Activated CD4-positive, alpha-beta memory T cell treated with anti-CD3 and anti-CD28 coated beads, Interleukin-2, amount 10 ng/mL, durations not matched to agents 7 days and 5 days (primary cell): ENCODE measurements at regions not wholly inside any gene's neighbourhood (a gene's known extent, or its start where the extent isn't known, plus 50 kb on each side); places are given as distances from the start of the nearest gene placed in this dataset.

Experiments used
- CTCF ChIA-PET: fragments of 350-600 bp; sonication (Branson Sonifier 250); formaldehyde crosslinking; loops from one replicate; lab custom pipeline; 2021; ENCODE audit warnings: antibody characterized with exemption, inconsistent platforms; lab: Charles Lee
- POLR2A ChIA-PET: fragments of 350-600 bp; sonication (Branson Sonifier 250); formaldehyde crosslinking; loops from one replicate; lab custom pipeline; 2021; ENCODE audit warnings: antibody characterized with exemption; lab: Charles Lee
- DNase-seq: peaks from one replicate; pipeline ENCODE4 v3.0.0-alpha.2; 2020
- H3K27ac Mint-ChIP-seq: one replicate; pipeline ENCODE4 v1.8.0; 2021; ENCODE audit warnings: mild to moderate bottlenecking, mixed read lengths
- H3K27me3 Mint-ChIP-seq: one replicate; pipeline ENCODE4 v1.8.0; 2021; ENCODE audit warnings: mixed read lengths
- H3K36me3 Mint-ChIP-seq: one replicate; pipeline ENCODE4 v1.8.0; 2021; ENCODE audit warnings: low read depth, mixed read lengths
- H3K4me1 Mint-ChIP-seq: one replicate; pipeline ENCODE4 v1.8.0; 2021; ENCODE audit warnings: mixed read lengths
- H3K4me3 Mint-ChIP-seq: one replicate; pipeline ENCODE4 v1.8.0; 2021; ENCODE audit warnings: mild to moderate bottlenecking, mixed read lengths
- H3K9me3 Mint-ChIP-seq: one replicate; pipeline ENCODE4 v1.8.0; 2021; ENCODE audit warnings: mixed read lengths

- POLR2A ChIA-PET: no interaction called here
- Mint-ChIP-seq H3K27ac (no peak overlapping the region), H3K4me1 (no peaks in the 10 kb centered on the region), H3K36me3 (no peaks in the 10 kb centered on the region), H3K4me3 (no peak overlapping the region), H3K9me3 (no peaks in the 10 kb centered on the region), H3K27me3 (peaks cover 6% of the 10 kb centered on the region)
- no peak for DNase-seq
- CTCF ChIA-PET: no interaction called here
These were observed 115.8 kb upstream of the NECTIN1 start for GRCh38 chr11:119844808-119845207.

GRCh38 chr11:119843877-119844276, 114.9 kb upstream of the NECTIN1 start:
- H3K27me3 Mint-ChIP-seq: peaks cover 11% of the 10 kb centered on the region
- no peak overlapping the region for H3K4me3 Mint-ChIP-seq
- no peaks in the 10 kb centered on the region for H3K9me3 Mint-ChIP-seq
- DNase-seq: no peak
- H3K4me1 Mint-ChIP-seq: no peaks in the 10 kb centered on the region
- H3K27ac Mint-ChIP-seq: no peak overlapping the region
- POLR2A ChIA-PET: no interaction called here
- CTCF ChIA-PET: no interaction called here
- H3K36me3 Mint-ChIP-seq: no peaks in the 10 kb centered on the region

- no peak overlapping the region for H3K27ac Mint-ChIP-seq
- H3K4me1 Mint-ChIP-seq: no peaks in the 10 kb centered on the region
- no peaks in the 10 kb centered on the region for H3K9me3 Mint-ChIP-seq
- no peak overlapping the region for H3K4me3 Mint-ChIP-seq
- ChIA-PET CTCF (no interaction called here), POLR2A (no interaction called here)
- peaks cover 13% of the 10 kb centered on the region for H3K27me3 Mint-ChIP-seq
- H3K36me3 Mint-ChIP-seq: no peaks in the 10 kb centered on the region
- DNase-seq: no peak
These were observed 113.7 kb upstream of the NECTIN1 start for GRCh38 chr11:119842731-119843130.

- Mint-ChIP-seq H3K27me3 (peaks cover 29% of the 10 kb centered on the region), H3K27ac (no peak overlapping the region), H3K4me1 (no peaks in the 10 kb centered on the region), H3K4me3 (no peak overlapping the region), H3K36me3 (no peaks in the 10 kb centered on the region), H3K9me3 (no peaks in the 10 kb centered on the region)
- POLR2A ChIA-PET: no interaction called here
- DNase-seq: no peak
- CTCF ChIA-PET: no interaction called here
These were observed 110.6 kb upstream of the NECTIN1 start for GRCh38 chr11:119839476-119840133.

GRCh38 chr11:119835753-119836152, 106.8 kb upstream of the NECTIN1 start:
- ChIA-PET CTCF (no interaction called here), POLR2A (no interaction called here)
- Mint-ChIP-seq H3K4me3 (no peak overlapping the region), H3K36me3 (no peaks in the 10 kb centered on the region), H3K27me3 (peaks cover 27% of the 10 kb centered on the region), H3K27ac (no peak overlapping the region), H3K4me1 (no peaks in the 10 kb centered on the region), H3K9me3 (no peaks in the 10 kb centered on the region)
- DNase-seq: no peak

GRCh38 chr11:119832202-119832935, 103.4 kb upstream of the NECTIN1 start:
- no peak for DNase-seq
- Mint-ChIP-seq H3K27ac (no peak overlapping the region), H3K9me3 (no peaks in the 10 kb centered on the region), H3K4me1 (no peaks in the 10 kb centered on the region), H3K36me3 (no peaks in the 10 kb centered on the region), H3K27me3 (peaks cover 25% of the 10 kb centered on the region), H3K4me3 (no peak overlapping the region)
- ChIA-PET CTCF (no interaction called here), POLR2A (no interaction called here)

- no peak for DNase-seq
- Mint-ChIP-seq H3K36me3 (no peaks in the 10 kb centered on the region), H3K4me3 (no peak overlapping the region), H3K9me3 (no peaks in the 10 kb centered on the region), H3K27ac (no peak overlapping the region), H3K27me3 (peaks cover 21% of the 10 kb centered on the region), H3K4me1 (no peaks in the 10 kb centered on the region)
- ChIA-PET CTCF (no interaction called here), POLR2A (no interaction called here)
These were observed 102.0 kb upstream of the NECTIN1 start for GRCh38 chr11:119831011-119831410.

GRCh38 chr11:119830400-119830799, 101.4 kb upstream of the NECTIN1 start:
- H3K27ac Mint-ChIP-seq: no peak overlapping the region
- H3K36me3 Mint-ChIP-seq: no peaks in the 10 kb centered on the region
- no peak overlapping the region for H3K4me3 Mint-ChIP-seq
- no peak for DNase-seq
- ChIA-PET CTCF (no interaction called here), POLR2A (no interaction called here)
- no peaks in the 10 kb centered on the region for H3K4me1 Mint-ChIP-seq
- H3K27me3 Mint-ChIP-seq: peaks cover 21% of the 10 kb centered on the region
- no peaks in the 10 kb centered on the region for H3K9me3 Mint-ChIP-seq

- Mint-ChIP-seq H3K4me3 (no peak overlapping the region), H3K27me3 (peaks cover 23% of the 10 kb centered on the region), H3K27ac (no peak overlapping the region), H3K4me1 (no peaks in the 10 kb centered on the region), H3K36me3 (no peaks in the 10 kb centered on the region), H3K9me3 (no peaks in the 10 kb centered on the region)
- DNase-seq: no peak
- POLR2A ChIA-PET: no interaction called here
- CTCF ChIA-PET: no interaction called here
These were observed 100.4 kb upstream of the NECTIN1 start for GRCh38 chr11:119829402-119829801.

GRCh38 chr11:119828819-119829218, 99.8 kb upstream of the NECTIN1 start:
- no peaks in the 10 kb centered on the region for H3K4me1 Mint-ChIP-seq
- H3K4me3 Mint-ChIP-seq: no peak overlapping the region
- H3K27ac Mint-ChIP-seq: no peak overlapping the region
- DNase-seq: no peak
- no peaks in the 10 kb centered on the region for H3K36me3 Mint-ChIP-seq
- H3K27me3 Mint-ChIP-seq: peaks cover 23% of the 10 kb centered on the region
- CTCF ChIA-PET: no interaction called here
- POLR2A ChIA-PET: no interaction called here
- no peaks in the 10 kb centered on the region for H3K9me3 Mint-ChIP-seq

- no peaks in the 10 kb centered on the region for H3K36me3 Mint-ChIP-seq
- H3K27ac Mint-ChIP-seq: no peak overlapping the region
- H3K27me3 Mint-ChIP-seq: peaks cover 25% of the 10 kb centered on the region
- DNase-seq: no peak
- no peaks in the 10 kb centered on the region for H3K9me3 Mint-ChIP-seq
- H3K4me1 Mint-ChIP-seq: no peaks in the 10 kb centered on the region
- CTCF ChIA-PET: no interaction called here
- H3K4me3 Mint-ChIP-seq: no peak overlapping the region
- POLR2A ChIA-PET: no interaction called here
These were observed 99.0 kb upstream of the NECTIN1 start for GRCh38 chr11:119828006-119828405.

GRCh38 chr11:119827113-119827512, 98.1 kb upstream of the NECTIN1 start:
- H3K4me1 Mint-ChIP-seq: no peaks in the 10 kb centered on the region
- POLR2A ChIA-PET: no interaction called here
- no peak for DNase-seq
- H3K4me3 Mint-ChIP-seq: no peak overlapping the region
- no peaks in the 10 kb centered on the region for H3K36me3 Mint-ChIP-seq
- peaks cover 27% of the 10 kb centered on the region for H3K27me3 Mint-ChIP-seq
- H3K27ac Mint-ChIP-seq: no peak overlapping the region
- no peaks in the 10 kb centered on the region for H3K9me3 Mint-ChIP-seq
- CTCF ChIA-PET: no interaction called here

- no peak for DNase-seq
- Mint-ChIP-seq H3K27me3 (peaks cover 21% of the 10 kb centered on the region), H3K4me1 (no peaks in the 10 kb centered on the region), H3K9me3 (no peaks in the 10 kb centered on the region), H3K27ac (no peak overlapping the region), H3K4me3 (no peak overlapping the region), H3K36me3 (no peaks in the 10 kb centered on the region)
- POLR2A ChIA-PET: no interaction called here
- CTCF ChIA-PET: no interaction called here
These were observed 94.1 kb upstream of the NECTIN1 start for GRCh38 chr11:119823077-119823476.

GRCh38 chr11:119816660-119817059, 87.7 kb upstream of the NECTIN1 start:
- Mint-ChIP-seq H3K4me1 (peaks cover 10% of the 10 kb centered on the region), H3K36me3 (no peaks in the 10 kb centered on the region), H3K27me3 (peaks cover 16% of the 10 kb centered on the region), H3K9me3 (no peaks in the 10 kb centered on the region), H3K27ac (no peak overlapping the region), H3K4me3 (no peak overlapping the region)
- CTCF ChIA-PET: no interaction called here
- POLR2A ChIA-PET: no interaction called here
- no peak for DNase-seq
